A673 (cell line): ENCODE measurements at regions not wholly inside any gene's neighbourhood (a gene's known extent, or its start where the extent isn't known, plus 50 kb on each side); places are given as distances from the start of the nearest gene placed in this dataset.
A peak's percentile ranks its signal among the peaks of the same experiment; 100 is the strongest.

Source experiments
- BruUV-seq: library from RNA; stranded (reverse); fragments of 400-500 nt; replicated peaks from 2 replicates; lab custom pipeline; 2021; lab: Mats Ljungman, UMichigan
- CTCF ChIA-PET: fragments of 300-600 bp; sonication (Branson Sonifier 250); formaldehyde crosslinking; loops from one replicate; lab custom pipeline; 2022; ENCODE audit warnings: antibody characterized with exemption; lab: Charles Lee
- POLR2A ChIA-PET: fragments of 300-600 bp; sonication (Branson Sonifier 250); formaldehyde crosslinking; loops from one replicate; lab custom pipeline; 2022; ENCODE audit warnings: antibody characterized with exemption; ENCODE audit not compliant: low non-redundant PET; lab: Charles Lee
- DNase-seq: peaks from one replicate; pipeline ENCODE4 v3.0.0-alpha.2; 2015; ENCODE audit warnings: low spot score
- H3K27ac ChIP-seq: fragments of 200-600 bp; sonication (generic); 2 replicates; pipeline ENCODE4 v1.5.1; 2016; ENCODE audit warnings: mixed run types, low read depth, mild to moderate bottlenecking, mixed read lengths, antibody characterized with exemption, low read length; ENCODE audit not compliant: poor library complexity, severe bottlenecking
- H3K27me3 ChIP-seq: fragments of 200-600 bp; sonication (generic); replicated peaks from 2 replicates; pipeline ENCODE4 v1.6.1; 2017; ENCODE audit warnings: mixed run types, low read depth, mild to moderate bottlenecking, mixed read lengths, antibody characterized with exemption, low read length; ENCODE audit not compliant: insufficient read depth, poor library complexity
- H3K36me3 ChIP-seq: fragments of 200-600 bp; sonication (generic); 2 replicates; pipeline ENCODE4 v1.6.1; 2016; ENCODE audit warnings: mixed run types, mild to moderate bottlenecking, mixed read lengths, antibody characterized with exemption, low read length; ENCODE audit not compliant: insufficient read depth, poor library complexity, severe bottlenecking
- H3K4me1 ChIP-seq: fragments of 200-600 bp; sonication (generic); 2 replicates; pipeline ENCODE4 v1.6.1; 2017; ENCODE audit warnings: mixed run types, mild to moderate bottlenecking, mixed read lengths, antibody characterized with exemption, low read length; ENCODE audit not compliant: insufficient read depth, poor library complexity, severe bottlenecking
- H3K4me3 ChIP-seq: fragments of 200-600 bp; sonication (generic); 2 replicates; pipeline ENCODE4 v1.5.1; 2016; ENCODE audit warnings: low read depth, mixed run types, mild to moderate bottlenecking, mixed read lengths, low read length; ENCODE audit not compliant: poor library complexity, severe bottlenecking
- H3K9me3 ChIP-seq: fragments of 200-600 bp; sonication (generic); 2 replicates; pipeline ENCODE4 v1.6.1; 2016; ENCODE audit warnings: mixed run types, low read depth, mild to moderate bottlenecking, mixed read lengths, antibody characterized with exemption, low read length; ENCODE audit not compliant: poor library complexity, severe bottlenecking
- EZH2 ChIP-seq: fragments of 200-600 bp; sonication (generic); IDR thresholded peaks from 2 replicates; pipeline ENCODE4 v1.6.1; 2017; ENCODE audit warnings: borderline replicate concordance, low read depth, mild to moderate bottlenecking, mixed read lengths, antibody characterized with exemption, low read length; ENCODE audit not compliant: poor library complexity, severe bottlenecking
- intact Hi-C: fragments of 100-400 bp; cut with micrococcal nuclease; formaldehyde crosslinking; loops from one replicate; pipeline ENCODE4 v1.10.0; 2022; ENCODE audit not compliant: unreplicated experiment
- TF ChIP-seq, protein P1 (sequence below): fragments of 300-800, 200-600 bp; sonication (generic); conservative IDR thresholded peaks from 2 replicates; pipeline ENCODE4 v1.5.1; 2017; ENCODE audit warnings: low read depth, mild to moderate bottlenecking, antibody characterized with exemption, low read length, moderate library complexity, mixed read lengths

GRCh38 chr3:76827701-76828226 is 212.1 kb upstream of the ROBO2 start:
- POLR2A ChIA-PET = no interaction called here
- DNase-seq = peak; percentile 23
- Histone ChIP-seq H3K27ac (peak overlapping the region; percentile 70), H3K4me1 (peaks cover 21% of the 10 kb centered on the region), H3K9me3 (no peaks in the 10 kb centered on the region), H3K36me3 (no peaks in the 10 kb centered on the region), H3K4me3 (no peak overlapping the region), H3K27me3 (no peaks in the 10 kb centered on the region)
- BruUV-seq = no TSS peak
- TF ChIP-seq EZH2 = no peak
- TF ChIP-seq, protein P1, sequence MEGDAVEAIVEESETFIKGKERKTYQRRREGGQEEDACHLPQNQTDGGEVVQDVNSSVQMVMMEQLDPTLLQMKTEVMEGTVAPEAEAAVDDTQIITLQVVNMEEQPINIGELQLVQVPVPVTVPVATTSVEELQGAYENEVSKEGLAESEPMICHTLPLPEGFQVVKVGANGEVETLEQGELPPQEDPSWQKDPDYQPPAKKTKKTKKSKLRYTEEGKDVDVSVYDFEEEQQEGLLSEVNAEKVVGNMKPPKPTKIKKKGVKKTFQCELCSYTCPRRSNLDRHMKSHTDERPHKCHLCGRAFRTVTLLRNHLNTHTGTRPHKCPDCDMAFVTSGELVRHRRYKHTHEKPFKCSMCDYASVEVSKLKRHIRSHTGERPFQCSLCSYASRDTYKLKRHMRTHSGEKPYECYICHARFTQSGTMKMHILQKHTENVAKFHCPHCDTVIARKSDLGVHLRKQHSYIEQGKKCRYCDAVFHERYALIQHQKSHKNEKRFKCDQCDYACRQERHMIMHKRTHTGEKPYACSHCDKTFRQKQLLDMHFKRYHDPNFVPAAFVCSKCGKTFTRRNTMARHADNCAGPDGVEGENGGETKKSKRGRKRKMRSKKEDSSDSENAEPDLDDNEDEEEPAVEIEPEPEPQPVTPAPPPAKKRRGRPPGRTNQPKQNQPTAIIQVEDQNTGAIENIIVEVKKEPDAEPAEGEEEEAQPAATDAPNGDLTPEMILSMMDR = no peak
- CTCF ChIA-PET = no interaction called here
- intact Hi-C loops = no loop called here

- ChIA-PET CTCF (no interaction called here), POLR2A (no interaction called here)
- Histone ChIP-seq H3K27me3 (no peaks in the 10 kb centered on the region), H3K4me1 (no peaks in the 10 kb centered on the region), H3K9me3 (no peaks in the 10 kb centered on the region), H3K36me3 (no peaks in the 10 kb centered on the region), H3K27ac (no peak overlapping the region), H3K4me3 (no peak overlapping the region)
- DNase-seq = no peak
- intact Hi-C loops = no loop called here
- TF ChIP-seq, protein P1 = no peak
- no peak for TF ChIP-seq EZH2
- BruUV-seq = no TSS peak
Observed at GRCh38 chr3:76834657-76835056, 205.2 kb upstream of the ROBO2 start.

GRCh38 chr3:76841747-76842146 is 198.2 kb upstream of the ROBO2 start:
- no TSS peak for BruUV-seq
- H3K36me3 ChIP-seq = no peaks in the 10 kb centered on the region
- no peak for DNase-seq
- no peaks in the 10 kb centered on the region for H3K27me3 ChIP-seq
- no peaks in the 10 kb centered on the region for H3K4me1 ChIP-seq
- intact Hi-C loops = no loop called here
- H3K27ac ChIP-seq = no peak overlapping the region
- TF ChIP-seq, protein P1 = no peak
- TF ChIP-seq EZH2 = no peak
- H3K4me3 ChIP-seq = no peak overlapping the region
- POLR2A ChIA-PET = no interaction called here
- no peaks in the 10 kb centered on the region for H3K9me3 ChIP-seq
- CTCF ChIA-PET = no interaction called here
